Ectodermal cell (in vitro differentiated cells): ENCODE measurements at regions not wholly inside any gene's neighbourhood (a gene's known extent, or its start where the extent isn't known, plus 50 kb on each side); places are given as distances from the start of the nearest gene placed in this dataset.

ENCODE experiments used
- H3K27ac ChIP-seq: 2 replicates; pipeline ENCODE4 v1.7.0; 2013; ENCODE audit warnings: mild to moderate bottlenecking, low read depth, low read length; ENCODE audit not compliant: insufficient read depth, poor library complexity, severe bottlenecking
- H3K27me3 ChIP-seq: 2 replicates; pipeline ENCODE4 v1.7.0; 2013; ENCODE audit warnings: mild to moderate bottlenecking, low read length; ENCODE audit not compliant: insufficient read depth, control insufficient read depth, poor library complexity, severe bottlenecking
- H3K36me3 ChIP-seq: one replicate; pipeline ENCODE4 v1.7.0; 2013; ENCODE audit warnings: low read length; ENCODE audit not compliant: control insufficient read depth, insufficient read depth
- H3K4me1 ChIP-seq: one replicate; pipeline ENCODE4 v1.7.0; 2013; ENCODE audit warnings: low read length; ENCODE audit not compliant: control insufficient read depth, insufficient read depth
- H3K4me3 ChIP-seq: 2 replicates; pipeline ENCODE4 v1.7.0; 2013; ENCODE audit warnings: low read depth, low read length, control low read depth; ENCODE audit not compliant: insufficient read depth
- H3K9me3 ChIP-seq: 2 replicates; pipeline ENCODE4 v1.7.0; 2013; ENCODE audit warnings: mild to moderate bottlenecking, low read length, moderate library complexity; ENCODE audit not compliant: control insufficient read depth
- WGBS, 2 experiments: methylation state at CpG; one replicate each; pipeline ENCODE4 v1.1.7; 2013; ENCODE audit warnings: missing lambda C conversion rate in 2 of 2; 5-methylcytosine and 5-hydroxymethylcytosine counted together

GRCh38 chr2:187971893-187972292, 319.8 kb upstream of the GULP1 start:
- 58 to 68% methylated on average over 1 of the region's 1 CpG for WGBS, 2 experiments
- H3K9me3 ChIP-seq = no peaks in the 10 kb centered on the region

GRCh38 chr2:187976259-187976985, 315.3 kb upstream of the GULP1 start:
- no peaks in the 10 kb centered on the region for H3K36me3 ChIP-seq
- H3K4me3 ChIP-seq = no peak overlapping the region
- H3K9me3 ChIP-seq = no peaks in the 10 kb centered on the region
- WGBS, 2 experiments = 92% methylated on average over 2 of the region's 2 CpGs; no CpG with 5 or more reads in 1 of the 2 experiments
- H3K27ac ChIP-seq = no peak overlapping the region
- no peaks in the 10 kb centered on the region for H3K27me3 ChIP-seq
- H3K4me1 ChIP-seq = peaks cover 3% of the 10 kb centered on the region

More at GRCh38 chr2:187971893-187972292, 319.8 kb upstream of the GULP1 start:
- no peak overlapping the region for H3K4me3 ChIP-seq
- no peaks in the 10 kb centered on the region for H3K27me3 ChIP-seq
- no peaks in the 10 kb centered on the region for H3K36me3 ChIP-seq
- H3K27ac ChIP-seq = no peak overlapping the region
- H3K4me1 ChIP-seq = peaks cover 3% of the 10 kb centered on the region

GRCh38 chr2:187976986-187977333, 314.7 kb upstream of the GULP1 start:
- H3K27ac ChIP-seq = no peak overlapping the region
- H3K4me3 ChIP-seq = no peak overlapping the region
- no peaks in the 10 kb centered on the region for H3K27me3 ChIP-seq
- no peaks in the 10 kb centered on the region for H3K36me3 ChIP-seq
- no peaks in the 10 kb centered on the region for H3K9me3 ChIP-seq
- peaks cover 3% of the 10 kb centered on the region for H3K4me1 ChIP-seq
- WGBS, 2 experiments = 50 to 73% methylated on average over 2 to 3 of the region's 3 CpGs

GRCh38 chr2:187978356-187978755, 313.3 kb upstream of the GULP1 start:
- no peaks in the 10 kb centered on the region for H3K9me3 ChIP-seq
- 79 to 100% methylated on average over 2 to 3 of the region's 3 CpGs for WGBS, 2 experiments
- H3K27me3 ChIP-seq = no peaks in the 10 kb centered on the region
- H3K4me1 ChIP-seq = peaks cover 3% of the 10 kb centered on the region
- H3K27ac ChIP-seq = no peak overlapping the region
- H3K36me3 ChIP-seq = no peaks in the 10 kb centered on the region
- H3K4me3 ChIP-seq = no peak overlapping the region

GRCh38 chr2:187982668-187983067, 309.0 kb upstream of the GULP1 start:
- WGBS, 2 experiments = 80 to 89% methylated on average over 1 of the region's 1 CpG

GRCh38 chr2:187985195-187985594, 306.5 kb upstream of the GULP1 start:
- Histone ChIP-seq H3K27ac (no peak overlapping the region), H3K4me3 (no peak overlapping the region), H3K4me1 (no peaks in the 10 kb centered on the region), H3K36me3 (no peaks in the 10 kb centered on the region), H3K27me3 (no peaks in the 10 kb centered on the region), H3K9me3 (no peaks in the 10 kb centered on the region)
- 92 to 100% methylated on average over 1 to 2 of the region's 2 CpGs for WGBS, 2 experiments

More at GRCh38 chr2:187982668-187983067, 309.0 kb upstream of the GULP1 start:
- no peaks in the 10 kb centered on the region for H3K9me3 ChIP-seq
- H3K27me3 ChIP-seq = no peaks in the 10 kb centered on the region
- no peaks in the 10 kb centered on the region for H3K36me3 ChIP-seq
- no peaks in the 10 kb centered on the region for H3K4me1 ChIP-seq
- H3K27ac ChIP-seq = no peak overlapping the region
- no peak overlapping the region for H3K4me3 ChIP-seq

- Histone ChIP-seq H3K4me1 (no peaks in the 10 kb centered on the region), H3K4me3 (no peak overlapping the region), H3K27ac (no peak overlapping the region), H3K36me3 (no peaks in the 10 kb centered on the region), H3K27me3 (no peaks in the 10 kb centered on the region), H3K9me3 (no peaks in the 10 kb centered on the region)
- 88 to 89% methylated on average over 3 to 4 of the region's 4 CpGs for WGBS, 2 experiments
Measured at GRCh38 chr2:187985923-187986322, 305.8 kb upstream of the GULP1 start.

GRCh38 chr2:187986390-187987105, 305.1 kb upstream of the GULP1 start:
- Histone ChIP-seq H3K9me3 (no peaks in the 10 kb centered on the region), H3K27me3 (no peaks in the 10 kb centered on the region), H3K4me3 (no peak overlapping the region), H3K36me3 (no peaks in the 10 kb centered on the region), H3K4me1 (no peaks in the 10 kb centered on the region), H3K27ac (no peak overlapping the region)
- 88 to 92% methylated on average over 7 of the region's 7 CpGs for WGBS, 2 experiments

- H3K36me3 ChIP-seq = no peaks in the 10 kb centered on the region
- H3K9me3 ChIP-seq = no peaks in the 10 kb centered on the region
- H3K4me3 ChIP-seq = no peak overlapping the region
- H3K27ac ChIP-seq = no peak overlapping the region
- H3K4me1 ChIP-seq = peaks cover 3% of the 10 kb centered on the region
- no peaks in the 10 kb centered on the region for H3K27me3 ChIP-seq
- WGBS, 2 experiments = 70 to 72% methylated on average over 6 of the region's 6 CpGs
Measured at GRCh38 chr2:187988348-187988747, 303.3 kb upstream of the GULP1 start.

GRCh38 chr2:187989925-187990623, 301.6 kb upstream of the GULP1 start:
- H3K9me3 ChIP-seq = no peaks in the 10 kb centered on the region
- H3K4me1 ChIP-seq = peaks cover 20% of the 10 kb centered on the region
- no peak overlapping the region for H3K4me3 ChIP-seq
- H3K27me3 ChIP-seq = no peaks in the 10 kb centered on the region
- WGBS, 2 experiments = 64 to 67% methylated on average over 1 to 2 of the region's 2 CpGs
- H3K27ac ChIP-seq = no peak overlapping the region
- no peaks in the 10 kb centered on the region for H3K36me3 ChIP-seq
